ENCODE measurements at regions not wholly inside any gene's neighbourhood (a gene's known extent, or its start where the extent isn't known, plus 50 kb on each side); places are given as distances from the start of the nearest gene placed in this dataset.
"Not testable (repeated sequence)": the region's sequence is repeated elsewhere in the genome, so short reads cannot be mapped to it uniquely, and the experiment has no call there.

GRCh38 chr17:27095821-27096220, 198.1 kb upstream of the WSB1 start:
- not testable (repeated sequence) for DNase-seq

- not testable (repeated sequence) for DNase-seq
Observed at GRCh38 chr17:27099266-27099665, 194.6 kb upstream of the WSB1 start.

GRCh38 chr17:27104605-27105221, 189.2 kb upstream of the WSB1 start:
- DNase-seq = not testable (repeated sequence)

- no peak for DNase-seq
Observed at GRCh38 chr17:27105636-27106035, 188.3 kb upstream of the WSB1 start.

- DNase-seq = no peak
Observed at GRCh38 chr17:27106347-27106981, 187.4 kb upstream of the WSB1 start.

- DNase-seq = no peak
Observed at GRCh38 chr17:27106982-27107360, 186.9 kb upstream of the WSB1 start.

- not testable (repeated sequence) for DNase-seq
Observed at GRCh38 chr17:27107386-27108328, 186.3 kb upstream of the WSB1 start.

- DNase-seq = no peak
Observed at GRCh38 chr17:27109346-27109745, 184.6 kb upstream of the WSB1 start.

GRCh38 chr17:27153005-27153404, 140.9 kb upstream of the WSB1 start:
- DNase-seq = no peak

GRCh38 chr17:27155866-27156265, 138.0 kb upstream of the WSB1 start:
- DNase-seq = no peak

- DNase-seq = no peak
Observed at GRCh38 chr17:27157297-27157696, 136.6 kb upstream of the WSB1 start.

GRCh38 chr17:27157898-27158297, 136.0 kb upstream of the WSB1 start:
- no peak for DNase-seq

GRCh38 chr17:27158382-27158781, 135.5 kb upstream of the WSB1 start:
- no peak for DNase-seq

GRCh38 chr17:27180322-27180721, 113.6 kb upstream of the WSB1 start:
- DNase-seq = no peak

GRCh38 chr17:27181379-27181925, 112.5 kb upstream of the WSB1 start:
- DNase-seq = not testable (repeated sequence)

- no peak for DNase-seq
Observed at GRCh38 chr17:27181935-27182334, 112.0 kb upstream of the WSB1 start.

GRCh38 chr17:27197505-27197904, 96.4 kb upstream of the WSB1 start:
- not testable (repeated sequence) for DNase-seq

- no peak for DNase-seq
Observed at GRCh38 chr17:27199948-27200347, 94.0 kb upstream of the WSB1 start.

- DNase-seq = no peak
Observed at GRCh38 chr17:27200476-27200875, 93.4 kb upstream of the WSB1 start.

GRCh38 chr17:27203241-27203640, 90.7 kb upstream of the WSB1 start:
- DNase-seq = no peak

- no peak for DNase-seq
Observed at GRCh38 chr17:27206447-27206846, 87.5 kb upstream of the WSB1 start.

- no peak for DNase-seq
Observed at GRCh38 chr17:27207073-27207513, 86.8 kb upstream of the WSB1 start.

Data from renal pelvis (tissue), 1 donor.